ENCODE measurements at regions not wholly inside any gene's neighbourhood (a gene's known extent, or its start where the extent isn't known, plus 50 kb on each side); places are given as distances from the start of the nearest gene placed in this dataset.

- no peak for DNase-seq
- intact Hi-C loops (cut with DNase I) = no loop called here
- Histone ChIP-seq H3K4me3 (no peak overlapping the region), H3K36me3 (replicated peaks in 1 of 2; ENCODE audit: insufficient read depth in 1 of 2, low read depth in 2 of 2) (no peaks in the 10 kb centered on the region), H3K4me1 (no peaks in the 10 kb centered on the region), H3K27ac (no peak overlapping the region), H3K9me3 (no peaks in the 10 kb centered on the region), H3K27me3 (no peaks in the 10 kb centered on the region)
- WGBS, 2 donors = 32 to 45% methylated on average over 3 of the region's 3 CpGs
- no peak for TF ChIP-seq POLR2A (IDR thresholded peaks at IDR 0.05)
- TF ChIP-seq CTCF (IDR thresholded peaks at IDR 0.05) = no peak
- ATAC-seq = no peak
These were observed 440.0 kb upstream of the NOX3 start for GRCh38 chr6:155895641-155896040.

GRCh38 chr6:155894758-155895157 lies 439.1 kb upstream of the NOX3 start:
- intact Hi-C loops (cut with DNase I) = no loop called here
- 71 to 72% methylated on average over 5 of the region's 5 CpGs for WGBS, 2 donors

GRCh38 chr6:155894262-155894661 lies 438.6 kb upstream of the NOX3 start:
- H3K36me3 ChIP-seq (replicated peaks in 1 of 2; ENCODE audit: insufficient read depth in 1 of 2, low read depth in 2 of 2) = no peaks in the 10 kb centered on the region
- ATAC-seq (no peak), DNase-seq (no peak)
- 42 to 55% methylated on average over 4 of the region's 4 CpGs for WGBS, 2 donors
- no peak overlapping the region for H3K27ac ChIP-seq
- no peaks in the 10 kb centered on the region for H3K9me3 ChIP-seq
- intact Hi-C loops (cut with DNase I) = no loop called here
- H3K27me3 ChIP-seq = no peaks in the 10 kb centered on the region
- H3K4me1 ChIP-seq = no peaks in the 10 kb centered on the region
- TF ChIP-seq CTCF (IDR thresholded peaks at IDR 0.05) = no peak
- TF ChIP-seq POLR2A (IDR thresholded peaks at IDR 0.05) = no peak
- no peak overlapping the region for H3K4me3 ChIP-seq

More at GRCh38 chr6:155894758-155895157, 439.1 kb upstream of the NOX3 start:
- H3K36me3 ChIP-seq (replicated peaks in 1 of 2; ENCODE audit: insufficient read depth in 1 of 2, low read depth in 2 of 2) = no peaks in the 10 kb centered on the region
- no peak for DNase-seq
- H3K4me3 ChIP-seq = no peak overlapping the region
- H3K27ac ChIP-seq = no peak overlapping the region
- H3K27me3 ChIP-seq = no peaks in the 10 kb centered on the region
- H3K4me1 ChIP-seq = no peaks in the 10 kb centered on the region
- no peak for TF ChIP-seq CTCF (IDR thresholded peaks at IDR 0.05)
- TF ChIP-seq POLR2A (IDR thresholded peaks at IDR 0.05) = no peak
- H3K9me3 ChIP-seq = no peaks in the 10 kb centered on the region
- ATAC-seq = no peak

GRCh38 chr6:155890409-155890808 lies 434.8 kb upstream of the NOX3 start:
- ATAC-seq = no peak
- no peaks in the 10 kb centered on the region for H3K4me1 ChIP-seq
- H3K9me3 ChIP-seq = no peaks in the 10 kb centered on the region
- no peak overlapping the region for H3K4me3 ChIP-seq
- H3K36me3 ChIP-seq (replicated peaks in 1 of 2; ENCODE audit: insufficient read depth in 1 of 2, low read depth in 2 of 2) = no peaks in the 10 kb centered on the region
- 55 to 57% methylated on average over 2 of the region's 2 CpGs for WGBS, 2 donors
- H3K27me3 ChIP-seq = no peaks in the 10 kb centered on the region
- no peak overlapping the region for H3K27ac ChIP-seq
- no peak for TF ChIP-seq CTCF (IDR thresholded peaks at IDR 0.05)
- no peak for TF ChIP-seq POLR2A (IDR thresholded peaks at IDR 0.05)
- no peak for DNase-seq
- intact Hi-C loops (cut with DNase I) = no loop called here

- no peak overlapping the region for H3K27ac ChIP-seq
- TF ChIP-seq POLR2A (IDR thresholded peaks at IDR 0.05) (no peak), CTCF (IDR thresholded peaks at IDR 0.05) (no peak)
- H3K4me1 ChIP-seq = no peaks in the 10 kb centered on the region
- no peaks in the 10 kb centered on the region for H3K9me3 ChIP-seq
- WGBS, 2 donors = 34 to 38% methylated on average over 3 of the region's 3 CpGs
- intact Hi-C loops (cut with DNase I) = no loop called here
- no peak overlapping the region for H3K4me3 ChIP-seq
- no peaks in the 10 kb centered on the region for H3K36me3 ChIP-seq (replicated peaks in 1 of 2; ENCODE audit: insufficient read depth in 1 of 2, low read depth in 2 of 2)
- H3K27me3 ChIP-seq = no peaks in the 10 kb centered on the region
- ATAC-seq = no peak
- no peak for DNase-seq
These were observed 433.8 kb upstream of the NOX3 start for GRCh38 chr6:155889410-155889809.

Data from body of pancreas (tissue), 4 donors.